ENCODE measurements at regions not wholly inside any gene's neighbourhood (a gene's known extent, or its start where the extent isn't known, plus 50 kb on each side); places are given as distances from the start of the nearest gene placed in this dataset.

- no peak for TF ChIP-seq CHD2 (IDR thresholded peaks at IDR 0.05; ENCODE audit: low read depth, low read length)
- TF ChIP-seq CTCF (CRISPR knock-in tag; IDR thresholded peaks at IDR 0.05), result no peak
- TF ChIP-seq CCDC6 (CRISPR knock-in tag; IDR thresholded peaks at IDR 0.05), result no peak
- TF ChIP-seq RAD21 (CRISPR knock-in tag; IDR thresholded peaks at IDR 0.05), result no peak
- no peak for TF ChIP-seq TCF12 (IDR thresholded peaks at IDR 0.05)
- no peak for TF ChIP-seq TCF12 (CRISPR knock-in tag; IDR thresholded peaks at IDR 0.05)
- TF ChIP-seq RFXAP (CRISPR knock-in tag; IDR thresholded peaks at IDR 0.05; ENCODE audit: borderline replicate concordance), result no peak
- TF ChIP-seq JUND (CRISPR knock-in tag; IDR thresholded peaks at IDR 0.05), result no peak
- TF ChIP-seq BCL6 (CRISPR knock-in tag; IDR thresholded peaks at IDR 0.05), result no peak
- no peak for TF ChIP-seq ZNF350 (CRISPR knock-in tag; IDR thresholded peaks at IDR 0.05; ENCODE audit: borderline replicate concordance, low read depth)
- TF ChIP-seq TCF7 (IDR thresholded peaks at IDR 0.05; ENCODE audit: low read depth), result no peak
Observed at GRCh38 chr1:218546314-218546713, 201.2 kb downstream of the TGFB2 start.

Measured in HepG2 (cell line).